ENCODE measurements at regions not wholly inside any gene's neighbourhood (a gene's known extent, or its start where the extent isn't known, plus 50 kb on each side); places are given as distances from the start of the nearest gene placed in this dataset.
"Not testable (repeated sequence)": the region's sequence is repeated elsewhere in the genome, so short reads cannot be mapped to it uniquely, and the experiment has no call there.

- Histone ChIP-seq H3K27me3 (ENCODE audit: control insufficient read depth in 2 of 2, insufficient read depth in 2 of 2, low read length in 2 of 2) (no peaks in the 10 kb centered on the region), H3K36me3 (replicated peaks in 1 of 2; ENCODE audit: control insufficient read depth in 1 of 2, insufficient read depth in 2 of 2, low read length in 2 of 2) (no peaks in the 10 kb centered on the region), H3K4me1 (ENCODE audit: control insufficient read depth in 1 of 2, insufficient read depth in 2 of 2, low read length in 2 of 2) (no peaks in the 10 kb centered on the region), H4K20me1 (ENCODE audit: insufficient read depth, low read length) (no peaks in the 10 kb centered on the region), H3K9ac (ENCODE audit: insufficient read depth, low read length, poor library complexity, severe bottlenecking) (no peak overlapping the region), H3K4me3 (replicated peaks in 1 of 3; ENCODE audit: low read depth in 2 of 3, low read length in 3 of 3) (no peak overlapping the region), H3K79me2 (ENCODE audit: insufficient read depth, low read length) (no peaks in the 10 kb centered on the region), H2AFZ (ENCODE audit: insufficient read depth, low read depth, low read length, poor library complexity, severe bottlenecking) (no peak overlapping the region), H3K27ac (ENCODE audit: low read depth in 1 of 2, low read length in 2 of 2) (no peak overlapping the region), H3K9me3 (replicated peaks in 1 of 2; ENCODE audit: control insufficient read depth in 1 of 2, insufficient read depth in 1 of 2, low read length in 2 of 2) (no peaks in the 10 kb centered on the region), H3K4me2 (replicated peaks; ENCODE audit: extremely low read depth, low read length, poor library complexity, severe bottlenecking) (no peak overlapping the region)
- H3K27ac Mint-ChIP-seq, result no peak overlapping the region
- no peak overlapping the region for H3K4me3 Mint-ChIP-seq
- TF ChIP-seq CTCF (IDR thresholded peaks at IDR 0.05), result no peak
- H3K27me3 Mint-ChIP-seq (ENCODE audit: low read depth in 3 of 3), result peaks cover 0 to 2% (median 0%) of the 10 kb centered on the region in 3 donors
- peaks cover 0 to 9% (median 5%) of the 10 kb centered on the region in 7 donors for H3K9me3 Mint-ChIP-seq
- no peaks in the 10 kb centered on the region for H3K36me3 Mint-ChIP-seq
- intact Hi-C loops (cut with micrococcal nuclease), result no loop called here
- WGBS (ENCODE audit: insufficient coverage), result no CpG with 5 or more reads among the region's 3 CpGs
- DNase-seq, result no peak
- no peaks in the 10 kb centered on the region for H3K4me1 Mint-ChIP-seq
Measured at GRCh38 chr4:120207021-120207420, 140.4 kb upstream of the MAD2L1 start.

GRCh38 chr4:120202222-120202621 lies 135.6 kb upstream of the MAD2L1 start:
- no peaks in the 10 kb centered on the region for H3K36me3 ChIP-seq (replicated peaks in 1 of 2; ENCODE audit: control insufficient read depth in 1 of 2, insufficient read depth in 2 of 2, low read length in 2 of 2)
- Mint-ChIP-seq H3K27me3 (ENCODE audit: low read depth in 3 of 3) (peaks cover 0 to 2% (median 0%) of the 10 kb centered on the region in 3 donors), H3K36me3 (no peaks in the 10 kb centered on the region), H3K27ac (no peak overlapping the region), H3K4me3 (no peak overlapping the region), H3K4me1 (no peaks in the 10 kb centered on the region), H3K9me3 (peaks cover 0 to 8% (median 4%) of the 10 kb centered on the region in 7 donors)
- H3K9me3 ChIP-seq (replicated peaks in 1 of 2; ENCODE audit: control insufficient read depth in 1 of 2, insufficient read depth in 1 of 2, low read length in 2 of 2), result peaks cover 0 to 14% of the 10 kb centered on the region in 2 donors
- H2AFZ ChIP-seq (ENCODE audit: insufficient read depth, low read depth, low read length, poor library complexity, severe bottlenecking), result no peak overlapping the region
- H3K79me2 ChIP-seq (ENCODE audit: insufficient read depth, low read length), result no peaks in the 10 kb centered on the region
- no peak for TF ChIP-seq CTCF (IDR thresholded peaks at IDR 0.05)
- no peak for DNase-seq
- WGBS (ENCODE audit: insufficient coverage), result 100% methylated on average over 2 of the region's 2 CpGs
- no peak overlapping the region for H3K4me3 ChIP-seq (replicated peaks in 1 of 3; ENCODE audit: low read depth in 2 of 3, low read length in 3 of 3)
- H3K9ac ChIP-seq (ENCODE audit: insufficient read depth, low read length, poor library complexity, severe bottlenecking), result no peak overlapping the region
- H3K27me3 ChIP-seq (ENCODE audit: control insufficient read depth in 2 of 2, insufficient read depth in 2 of 2, low read length in 2 of 2), result no peaks in the 10 kb centered on the region
- no peaks in the 10 kb centered on the region for H3K4me1 ChIP-seq (ENCODE audit: control insufficient read depth in 1 of 2, insufficient read depth in 2 of 2, low read length in 2 of 2)
- H3K27ac ChIP-seq (ENCODE audit: low read depth in 1 of 2, low read length in 2 of 2), result no peak overlapping the region
- intact Hi-C loops (cut with micrococcal nuclease), result no loop called here
- no peaks in the 10 kb centered on the region for H4K20me1 ChIP-seq (ENCODE audit: insufficient read depth, low read length)
- no peak overlapping the region for H3K4me2 ChIP-seq (replicated peaks; ENCODE audit: extremely low read depth, low read length, poor library complexity, severe bottlenecking)

- H3K4me3 ChIP-seq (replicated peaks in 1 of 3; ENCODE audit: low read depth in 2 of 3, low read length in 3 of 3); DNase-seq; H3K36me3 Mint-ChIP-seq; H3K4me1 ChIP-seq (ENCODE audit: control insufficient read depth in 1 of 2, insufficient read depth in 2 of 2, low read length in 2 of 2); H3K9me3 Mint-ChIP-seq; H3K9ac ChIP-seq (ENCODE audit: insufficient read depth, low read length, poor library complexity, severe bottlenecking); H3K27ac Mint-ChIP-seq; H3K4me1 Mint-ChIP-seq; H3K4me3 Mint-ChIP-seq; H3K27ac ChIP-seq (ENCODE audit: low read depth in 1 of 2, low read length in 2 of 2); H3K4me2 ChIP-seq (replicated peaks; ENCODE audit: extremely low read depth, low read length, poor library complexity, severe bottlenecking); H3K79me2 ChIP-seq (ENCODE audit: insufficient read depth, low read length); H3K36me3 ChIP-seq (replicated peaks in 1 of 2; ENCODE audit: control insufficient read depth in 1 of 2, insufficient read depth in 2 of 2, low read length in 2 of 2); H3K27me3 ChIP-seq (ENCODE audit: control insufficient read depth in 2 of 2, insufficient read depth in 2 of 2, low read length in 2 of 2); intact Hi-C loops (cut with micrococcal nuclease); H2AFZ ChIP-seq (ENCODE audit: insufficient read depth, low read depth, low read length, poor library complexity, severe bottlenecking); H3K27me3 Mint-ChIP-seq (ENCODE audit: low read depth in 3 of 3); H4K20me1 ChIP-seq (ENCODE audit: insufficient read depth, low read length): not testable (repeated sequence)
- no CpG with 5 or more reads among the region's 4 CpGs for WGBS (ENCODE audit: insufficient coverage)
- peaks cover 0 to 15% of the 10 kb centered on the region in 2 donors for H3K9me3 ChIP-seq (replicated peaks in 1 of 2; ENCODE audit: control insufficient read depth in 1 of 2, insufficient read depth in 1 of 2, low read length in 2 of 2)
Measured at GRCh38 chr4:120200573-120201110, 134.0 kb upstream of the MAD2L1 start.
